ENCODE measurements at regions not wholly inside any gene's neighbourhood (a gene's known extent, or its start where the extent isn't known, plus 50 kb on each side); places are given as distances from the start of the nearest gene placed in this dataset.

GRCh38 chr2:58866946-58867345, 625.8 kb upstream of the FANCL start:
- no peak overlapping the region for H2AFZ ChIP-seq (ENCODE audit: low read length)
- TF ChIP-seq CTCF (IDR thresholded peaks at IDR 0.05; ENCODE audit: low read length), result no peak
- TF ChIP-seq EZH2 (IDR thresholded peaks at IDR 0.05; ENCODE audit: borderline replicate concordance, low read length), result no peak
- no peaks in the 10 kb centered on the region for H3K9me3 ChIP-seq (ENCODE audit: low read length)
- H3F3A ChIP-seq (ENCODE audit: insufficient read depth, low read length), result no peaks in the 10 kb centered on the region
- no peak overlapping the region for H3K27ac ChIP-seq (ENCODE audit: low read depth, low read length, poor library complexity, severe bottlenecking)
- no peak overlapping the region for H3K4me2 ChIP-seq (ENCODE audit: low read length)
- H4K20me1 ChIP-seq (ENCODE audit: insufficient read depth, low read length), result no peaks in the 10 kb centered on the region
- no peaks in the 10 kb centered on the region for H3K36me3 ChIP-seq (ENCODE audit: insufficient read depth, low read length)
- no peaks in the 10 kb centered on the region for H3K27me3 ChIP-seq (ENCODE audit: insufficient read depth, low read length)
- H3K9ac ChIP-seq (ENCODE audit: low read length), result no peak overlapping the region
- no peaks in the 10 kb centered on the region for H3K4me1 ChIP-seq (ENCODE audit: insufficient read depth, low read length, severe bottlenecking)
- no peaks in the 10 kb centered on the region for H3K9me2 ChIP-seq (ENCODE audit: low read depth, low read length)
- no peak overlapping the region for H3K4me3 ChIP-seq (ENCODE audit: low read depth, low read length, poor library complexity, severe bottlenecking)
- H3K79me2 ChIP-seq (ENCODE audit: insufficient read depth, low read length), result no peaks in the 10 kb centered on the region

GRCh38 chr2:58866527-58866926, 625.4 kb upstream of the FANCL start:
- TF ChIP-seq EZH2 (IDR thresholded peaks at IDR 0.05; ENCODE audit: borderline replicate concordance, low read length) (no peak), CTCF (IDR thresholded peaks at IDR 0.05; ENCODE audit: low read length) (no peak)
- Histone ChIP-seq H3K4me3 (ENCODE audit: low read depth, low read length, poor library complexity, severe bottlenecking) (no peak overlapping the region), H4K20me1 (ENCODE audit: insufficient read depth, low read length) (no peaks in the 10 kb centered on the region), H3K27me3 (ENCODE audit: insufficient read depth, low read length) (no peaks in the 10 kb centered on the region), H3K79me2 (ENCODE audit: insufficient read depth, low read length) (no peaks in the 10 kb centered on the region), H3K4me2 (ENCODE audit: low read length) (no peak overlapping the region), H3K36me3 (ENCODE audit: insufficient read depth, low read length) (no peaks in the 10 kb centered on the region), H3F3A (ENCODE audit: insufficient read depth, low read length) (no peaks in the 10 kb centered on the region), H3K9me2 (ENCODE audit: low read depth, low read length) (no peaks in the 10 kb centered on the region), H3K4me1 (ENCODE audit: insufficient read depth, low read length, severe bottlenecking) (no peaks in the 10 kb centered on the region), H3K9ac (ENCODE audit: low read length) (no peak overlapping the region), H2AFZ (ENCODE audit: low read length) (no peak overlapping the region), H3K9me3 (ENCODE audit: low read length) (no peaks in the 10 kb centered on the region), H3K27ac (ENCODE audit: low read depth, low read length, poor library complexity, severe bottlenecking) (no peak overlapping the region)

- Histone ChIP-seq H3K36me3 (ENCODE audit: insufficient read depth, low read length) (no peaks in the 10 kb centered on the region), H3K27me3 (ENCODE audit: insufficient read depth, low read length) (no peaks in the 10 kb centered on the region), H2AFZ (ENCODE audit: low read length) (no peak overlapping the region), H3K9ac (ENCODE audit: low read length) (no peak overlapping the region), H4K20me1 (ENCODE audit: insufficient read depth, low read length) (no peaks in the 10 kb centered on the region), H3F3A (ENCODE audit: insufficient read depth, low read length) (no peaks in the 10 kb centered on the region), H3K27ac (ENCODE audit: low read depth, low read length, poor library complexity, severe bottlenecking) (no peak overlapping the region), H3K4me3 (ENCODE audit: low read depth, low read length, poor library complexity, severe bottlenecking) (no peak overlapping the region), H3K79me2 (ENCODE audit: insufficient read depth, low read length) (no peaks in the 10 kb centered on the region), H3K4me2 (ENCODE audit: low read length) (no peak overlapping the region), H3K9me2 (ENCODE audit: low read depth, low read length) (no peaks in the 10 kb centered on the region), H3K9me3 (ENCODE audit: low read length) (no peaks in the 10 kb centered on the region), H3K4me1 (ENCODE audit: insufficient read depth, low read length, severe bottlenecking) (no peaks in the 10 kb centered on the region)
- no peak for TF ChIP-seq CTCF (IDR thresholded peaks at IDR 0.05; ENCODE audit: low read length)
- no peak for TF ChIP-seq EZH2 (IDR thresholded peaks at IDR 0.05; ENCODE audit: borderline replicate concordance, low read length)
Observed at GRCh38 chr2:58866040-58866439, 624.9 kb upstream of the FANCL start.

Measured in OCI-LY1 (cell line).